ENCODE measurements at regions not wholly inside any gene's neighbourhood (a gene's known extent, or its start where the extent isn't known, plus 50 kb on each side); places are given as distances from the start of the nearest gene placed in this dataset.

- Mint-ChIP-seq H3K4me3 (peak overlapping the region; percentile 100), H3K9me3 (ENCODE audit: insufficient read depth) (no peaks in the 10 kb centered on the region), H3K4me1 (peaks cover 48% of the 10 kb centered on the region), H3K27ac (peak overlapping the region; percentile 98), H3K27me3 (no peaks in the 10 kb centered on the region)
- intact Hi-C loops (cut with micrococcal nuclease) = loop anchor here (1.0 to 10.0 kb wide), 9 partner anchors 22 to 1062 kb away; partner anchors contain the start of genes DNAI7, ETFRF1 and KRAS
- peak overlapping the region; percentile 79 for H2AFZ ChIP-seq (ENCODE audit: insufficient read depth, low read depth, low read length, poor library complexity, severe bottlenecking)
- peak; percentile 93 for DNase-seq
- no peaks in the 10 kb centered on the region for H3K27me3 ChIP-seq (replicated peaks in 1 of 4; ENCODE audit: control extremely low read depth in 1 of 4, control insufficient read depth in 3 of 4, insufficient read depth in 4 of 4, low read length in 3 of 4)
- H4K20me1 ChIP-seq (ENCODE audit: control insufficient read depth, insufficient read depth, low read length, poor library complexity, severe bottlenecking) = peaks cover 11% of the 10 kb centered on the region
- 0% methylated on average over 2 of the region's 11 CpGs for WGBS (ENCODE audit: insufficient coverage)
- ATAC-seq (ENCODE audit: low read depth) = peak; percentile 87
- TF ChIP-seq EZH2 (IDR thresholded peaks at IDR 0.05; ENCODE audit: borderline replicate concordance, insufficient read depth, low read depth, low read length, poor library complexity, severe bottlenecking) = no peak
- no peak for TF ChIP-seq CTCF (IDR thresholded peaks at IDR 0.05)
- H3K4me2 ChIP-seq (replicated peaks; ENCODE audit: low read depth, low read length, poor library complexity, severe bottlenecking) = peak overlapping the region; percentile 86
- no peaks in the 10 kb centered on the region for H3K9me3 ChIP-seq (ENCODE audit: control extremely low read depth in 1 of 3, control insufficient read depth in 2 of 3, insufficient read depth in 1 of 3, low read length in 2 of 3)
- H3K27ac ChIP-seq (ENCODE audit: low read length in 2 of 2) = peak overlapping the region; percentile 85 to 86
- H3K79me2 ChIP-seq (ENCODE audit: control insufficient read depth, insufficient read depth, low read length) = peaks cover 45% of the 10 kb centered on the region
- peak overlapping the region; percentile 82 for H3K9ac ChIP-seq (ENCODE audit: low read length)
- peak overlapping the region; percentile 64 to 99 (median 86) for H3K4me3 ChIP-seq (ENCODE audit: control extremely low read depth in 1 of 5, extremely low read depth in 1 of 5, insufficient read depth in 1 of 5, low read depth in 2 of 5, low read length in 4 of 5)
- no peaks in the 10 kb centered on the region for H3K36me3 ChIP-seq (replicated peaks in 1 of 2; ENCODE audit: control extremely low read depth in 1 of 2, control insufficient read depth in 1 of 2, extremely low read depth in 1 of 2, insufficient read depth in 2 of 2, low read length in 1 of 2)
- CTCF ChIA-PET = interaction anchor here (0.5 to 3.7 kb wide), 22 partner anchors 8 to 1964 kb away, joined by 3 to 53 read pairs (median 5); partner anchors contain the start of genes DNAI7 and ETFRF1
- peaks cover 28% of the 10 kb centered on the region in 2 donors for H3K4me1 ChIP-seq (ENCODE audit: control insufficient read depth in 2 of 2, insufficient read depth in 2 of 2, low read length in 2 of 2)
- POLR2A ChIA-PET = interaction anchor here (0.6 to 2.4 kb wide), 24 partner anchors 9 to 1787 kb away, joined by 3 to 22 read pairs (median 4); partner anchors contain the start of genes DNAI7 and ETFRF1
Observed at GRCh38 chr12:25052196-25052913, 103.5 kb upstream of the BCAT1 start.

Data from B cell (primary cell).